ENCODE measurements at regions not wholly inside any gene's neighbourhood (a gene's known extent, or its start where the extent isn't known, plus 50 kb on each side); places are given as distances from the start of the nearest gene placed in this dataset.

DNA sequence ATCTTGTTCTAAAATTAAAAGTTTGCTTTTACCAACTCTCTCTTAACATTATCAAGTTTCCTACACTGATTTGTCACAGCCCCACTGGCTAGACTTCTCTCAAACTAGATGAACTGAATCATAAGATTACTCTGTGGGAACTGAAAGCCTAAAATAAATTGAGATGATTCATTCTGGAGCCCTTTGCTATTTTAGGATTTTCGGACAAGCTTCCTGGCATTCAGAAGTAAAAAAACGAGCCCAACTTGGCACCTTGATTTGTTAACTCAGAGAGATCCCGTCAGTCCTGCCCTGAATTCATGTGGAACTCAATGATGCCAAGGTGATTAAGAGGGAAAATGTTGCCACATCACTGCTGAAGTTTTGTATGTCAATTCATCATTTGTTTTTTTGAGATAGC lies 122.0 kb upstream of the NRSN1 start:
- TF ChIP-seq, protein P1, sequence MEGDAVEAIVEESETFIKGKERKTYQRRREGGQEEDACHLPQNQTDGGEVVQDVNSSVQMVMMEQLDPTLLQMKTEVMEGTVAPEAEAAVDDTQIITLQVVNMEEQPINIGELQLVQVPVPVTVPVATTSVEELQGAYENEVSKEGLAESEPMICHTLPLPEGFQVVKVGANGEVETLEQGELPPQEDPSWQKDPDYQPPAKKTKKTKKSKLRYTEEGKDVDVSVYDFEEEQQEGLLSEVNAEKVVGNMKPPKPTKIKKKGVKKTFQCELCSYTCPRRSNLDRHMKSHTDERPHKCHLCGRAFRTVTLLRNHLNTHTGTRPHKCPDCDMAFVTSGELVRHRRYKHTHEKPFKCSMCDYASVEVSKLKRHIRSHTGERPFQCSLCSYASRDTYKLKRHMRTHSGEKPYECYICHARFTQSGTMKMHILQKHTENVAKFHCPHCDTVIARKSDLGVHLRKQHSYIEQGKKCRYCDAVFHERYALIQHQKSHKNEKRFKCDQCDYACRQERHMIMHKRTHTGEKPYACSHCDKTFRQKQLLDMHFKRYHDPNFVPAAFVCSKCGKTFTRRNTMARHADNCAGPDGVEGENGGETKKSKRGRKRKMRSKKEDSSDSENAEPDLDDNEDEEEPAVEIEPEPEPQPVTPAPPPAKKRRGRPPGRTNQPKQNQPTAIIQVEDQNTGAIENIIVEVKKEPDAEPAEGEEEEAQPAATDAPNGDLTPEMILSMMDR (IDR thresholded peaks at IDR 0.05; ENCODE audit: borderline replicate concordance, extremely low read depth, low read length, poor library complexity, severe bottlenecking), result no peak
- TF ChIP-seq EZH2 (IDR thresholded peaks at IDR 0.05; ENCODE audit: borderline replicate concordance, low read depth, low read length, severe bottlenecking), result no peak

All from DND-41 (cell line).